NT2/D1 (cell line): ENCODE measurements at regions not wholly inside any gene's neighbourhood (a gene's known extent, or its start where the extent isn't known, plus 50 kb on each side); places are given as distances from the start of the nearest gene placed in this dataset.

Experiments
- SUZ12 ChIP-seq: IDR thresholded peaks from 2 replicates; pipeline ENCODE4 v1.6.1; 2011; ENCODE audit not compliant: insufficient read length, insufficient read depth; ENCODE audit errors: extremely low read depth
- YY1 ChIP-seq: IDR thresholded peaks from 2 replicates; pipeline ENCODE4 v1.6.1; 2011; ENCODE audit not compliant: insufficient read length, insufficient read depth
- ZNF274 ChIP-seq: IDR thresholded peaks from 2 replicates; pipeline ENCODE4 v1.6.1; 2011; ENCODE audit warnings: mild to moderate bottlenecking, low read depth, low read length

GRCh38 chr17:77859035-77859810, 99.3 kb upstream of the TNRC6C start:
- no peak for TF ChIP-seq ZNF274
- TF ChIP-seq SUZ12 = no peak
- no peak for TF ChIP-seq YY1
